ENCODE measurements at regions not wholly inside any gene's neighbourhood (a gene's known extent, or its start where the extent isn't known, plus 50 kb on each side); places are given as distances from the start of the nearest gene placed in this dataset.

GRCh38 chr5:173458828-173459609 is 130.8 kb upstream of the STC2 start:
- no peak for DNase-seq

- no peak for DNase-seq
Measured at GRCh38 chr5:173457482-173457881, 129.3 kb upstream of the STC2 start.

- no peak for DNase-seq
Measured at GRCh38 chr5:173456751-173457171, 128.5 kb upstream of the STC2 start.

GRCh38 chr5:173456181-173456580 is 128.0 kb upstream of the STC2 start:
- no peak for DNase-seq

GRCh38 chr5:173455599-173455957 is 127.4 kb upstream of the STC2 start:
- DNase-seq = no peak

GRCh38 chr5:173454736-173455598 is 126.8 kb upstream of the STC2 start:
- no peak for DNase-seq

- no peak for DNase-seq
Measured at GRCh38 chr5:173454361-173454735, 126.1 kb upstream of the STC2 start.

- no peak for DNase-seq
Measured at GRCh38 chr5:173453167-173453566, 125.0 kb upstream of the STC2 start.

- DNase-seq = no peak
Measured at GRCh38 chr5:173452119-173452905, 124.1 kb upstream of the STC2 start.

- no peak for DNase-seq
Measured at GRCh38 chr5:173451651-173452050, 123.4 kb upstream of the STC2 start.

GRCh38 chr5:173451031-173451430 is 122.8 kb upstream of the STC2 start:
- DNase-seq = no peak

- DNase-seq = no peak
Measured at GRCh38 chr5:173450188-173450587, 122.0 kb upstream of the STC2 start.

- DNase-seq = no peak
Measured at GRCh38 chr5:173448856-173449255, 120.6 kb upstream of the STC2 start.

- DNase-seq = no peak
Measured at GRCh38 chr5:173443971-173444370, 115.8 kb upstream of the STC2 start.

- no peak for DNase-seq
Measured at GRCh38 chr5:173441053-173441628, 112.9 kb upstream of the STC2 start.

- no peak for DNase-seq
Measured at GRCh38 chr5:173438951-173439350, 110.7 kb upstream of the STC2 start.

GRCh38 chr5:173435447-173435846 is 107.2 kb upstream of the STC2 start:
- DNase-seq = no peak

GRCh38 chr5:173434270-173434669 is 106.1 kb upstream of the STC2 start:
- no peak for DNase-seq

GRCh38 chr5:173430394-173430793 is 102.2 kb upstream of the STC2 start:
- DNase-seq = no peak

- no peak for DNase-seq
Measured at GRCh38 chr5:173429489-173430150, 101.4 kb upstream of the STC2 start.

GRCh38 chr5:173423452-173424117 is 95.4 kb upstream of the STC2 start:
- no peak for DNase-seq

GRCh38 chr5:173420108-173420507 is 91.9 kb upstream of the STC2 start:
- peak; percentile 80 for DNase-seq

Measured in NCI-H2029 (cell line).